ENCODE measurements at regions not wholly inside any gene's neighbourhood (a gene's known extent, or its start where the extent isn't known, plus 50 kb on each side); places are given as distances from the start of the nearest gene placed in this dataset.
A peak's percentile ranks its signal among the peaks of the same experiment; 100 is the strongest.

- dilution Hi-C loops (cut with HindIII; ENCODE audit: low sequenced_read_pairs, unreplicated experiment) = no loop called here
- intact Hi-C loops (cut with micrococcal nuclease) = loop anchor here (2.0 to 10.0 kb wide), 3 partner anchors 317 to 1231 kb away; no protein-coding TSS in a partner anchor
- Histone ChIP-seq H3K36me3 (ENCODE audit: control insufficient read depth, insufficient read depth, low read length) (no peaks in the 10 kb centered on the region), H3K79me1 (ENCODE audit: low read depth in 1 of 2, low read length in 2 of 2) (no peaks in the 10 kb centered on the region), H3K27me3 (ENCODE audit: control insufficient read depth, insufficient read depth, low read length) (no peaks in the 10 kb centered on the region), H3K56ac (ENCODE audit: extremely low read depth, insufficient read depth, low read length) (no peak overlapping the region), H2BK120ac (ENCODE audit: low read depth, low read length) (no peak overlapping the region), H3K4ac (ENCODE audit: low read depth, low read length) (no peak overlapping the region), H2AK5ac (ENCODE audit: low read depth, low read length) (no peak overlapping the region), H3K4me2 (ENCODE audit: low read depth, low read length) (no peak overlapping the region), H4K20me1 (ENCODE audit: insufficient read depth, low read length) (no peaks in the 10 kb centered on the region), H3K27ac (ENCODE audit: insufficient read depth, low read length) (no peak overlapping the region), H2BK5ac (ENCODE audit: low read depth, low read length, poor library complexity, severe bottlenecking) (no peak overlapping the region), H3K4me1 (ENCODE audit: control insufficient read depth, insufficient read depth, low read length) (peaks cover 8% of the 10 kb centered on the region), H2AFZ (replicated peaks; ENCODE audit: low read length, poor library complexity) (no peak overlapping the region), H4K91ac (ENCODE audit: insufficient read depth, low read depth, low read length) (no peak overlapping the region), H3K9me3 (ENCODE audit: control insufficient read depth, insufficient read depth, low read length) (no peaks in the 10 kb centered on the region), H2AK9ac (replicated peaks; ENCODE audit: low read depth, low read length, poor library complexity) (no peak overlapping the region), H3K23ac (ENCODE audit: low read depth, low read length) (no peak overlapping the region), H2BK20ac (ENCODE audit: low read depth, low read length) (no peak overlapping the region), H3K18ac (ENCODE audit: low read depth, low read length) (no peak overlapping the region), H4K5ac (ENCODE audit: low read depth, low read length) (no peak overlapping the region), H4K8ac (ENCODE audit: low read depth in 2 of 2, low read length in 2 of 2) (no peak overlapping the region), H3K4me3 (ENCODE audit: insufficient read depth, low read depth, low read length) (no peak overlapping the region), H3K14ac (replicated peaks; ENCODE audit: low read depth, low read length) (no peak overlapping the region), H3K9me1 (ENCODE audit: insufficient read depth, low read length) (no peaks in the 10 kb centered on the region), H3K9ac (ENCODE audit: low read depth, low read length) (no peak overlapping the region), H2BK15ac (ENCODE audit: low read depth, low read length) (no peak overlapping the region)
- no TSS peak for BruUV-seq (replicated peaks)
- no peak for TF ChIP-seq RAD21 (IDR thresholded peaks at IDR 0.05; ENCODE audit: low read length)
- no peak for TF ChIP-seq ELK1 (IDR thresholded peaks at IDR 0.05; ENCODE audit: borderline replicate concordance, low read depth, low read length)
- no peak for TF ChIP-seq RCOR1 (IDR thresholded peaks at IDR 0.05; ENCODE audit: insufficient replicate concordance, low read length)
- TF ChIP-seq MAZ (IDR thresholded peaks at IDR 0.05; ENCODE audit: borderline replicate concordance, low read depth, low read length) = no peak
- TF ChIP-seq MXI1 (IDR thresholded peaks at IDR 0.05; ENCODE audit: borderline replicate concordance, low read depth, low read length) = no peak
- no peak for TF ChIP-seq NFE2L2 (IDR thresholded peaks at IDR 0.05; ENCODE audit: low read depth, low read length)
- 0 out of 2 replicates have a peak, but pooled peaks have one; percentile 44 for TF ChIP-seq MAFK (IDR thresholded peaks at IDR 0.05; ENCODE audit: low read depth, low read length)
- no peak for TF ChIP-seq FOS (IDR thresholded peaks at IDR 0.05; ENCODE audit: low read depth, low read length)
- ATAC-seq (ENCODE audit: low read depth) = no peak
- no CpG with 5 or more reads among the region's 1 CpG for WGBS, 2 experiments (ENCODE audit: extremely low coverage in 2 of 2, insufficient read length in 1 of 2)
- ChIA-PET CTCF (no interaction called here), POLR2A (ENCODE audit: unreplicated experiment) (no interaction called here)
- no peak for DNase-seq
- in situ Hi-C loops (cut with MboI; ENCODE audit: low sequenced_read_pairs) = loop anchor here (10.0 kb wide), 3 partner anchors 311 to 1421 kb away; no protein-coding TSS in a partner anchor
Observed at GRCh38 chr2:18433872-18434271, 126.6 kb downstream of the RDH14 start.

Data from IMR-90 (cell line).